Kasumi-1 (cell line): ENCODE measurements at regions not wholly inside any gene's neighbourhood (a gene's known extent, or its start where the extent isn't known, plus 50 kb on each side); places are given as distances from the start of the nearest gene placed in this dataset.

Experiments used
- DNase-seq, 2 experiments: peaks; one replicate each; lab custom pipeline; 2025; lab: John Stamatoyannopoulos, UW

GRCh38 chr11:13869398-13869886 is 93.1 kb upstream of the SPON1 start:
- DNase-seq, result no peak

GRCh38 chr11:13874597-13874996 is 87.9 kb upstream of the SPON1 start:
- DNase-seq, result no peak

- no peak for DNase-seq
Observed at GRCh38 chr11:13875643-13876042, 86.9 kb upstream of the SPON1 start.

GRCh38 chr11:13876423-13876822 is 86.1 kb upstream of the SPON1 start:
- no peak for DNase-seq

- no peak for DNase-seq
Observed at GRCh38 chr11:13878077-13878476, 84.4 kb upstream of the SPON1 start.

GRCh38 chr11:13880634-13881033 is 81.9 kb upstream of the SPON1 start:
- DNase-seq, result no peak

- DNase-seq, result no peak
Observed at GRCh38 chr11:13881226-13881905, 81.2 kb upstream of the SPON1 start.

- no peak for DNase-seq
Observed at GRCh38 chr11:13883042-13883441, 79.5 kb upstream of the SPON1 start.

GRCh38 chr11:13883589-13883988 is 78.9 kb upstream of the SPON1 start:
- no peak for DNase-seq

- DNase-seq, result no peak
Observed at GRCh38 chr11:13884158-13884799, 78.2 kb upstream of the SPON1 start.

- no peak for DNase-seq
Observed at GRCh38 chr11:13885083-13885482, 77.4 kb upstream of the SPON1 start.

- DNase-seq, result no peak
Observed at GRCh38 chr11:13889552-13890249, 72.8 kb upstream of the SPON1 start.

- no peak for DNase-seq
Observed at GRCh38 chr11:13891911-13892310, 70.6 kb upstream of the SPON1 start.

- DNase-seq, result no peak
Observed at GRCh38 chr11:13896175-13896980, 66.1 kb upstream of the SPON1 start.

- DNase-seq, result no peak
Observed at GRCh38 chr11:13896981-13897353, 65.6 kb upstream of the SPON1 start.

GRCh38 chr11:13897646-13898276 is 64.8 kb upstream of the SPON1 start:
- no peak for DNase-seq

GRCh38 chr11:13899603-13900002 is 62.9 kb upstream of the SPON1 start:
- DNase-seq, result no peak

GRCh38 chr11:13902523-13902922 is 60.0 kb upstream of the SPON1 start:
- DNase-seq, result no peak

GRCh38 chr11:13905137-13905781 is 57.3 kb upstream of the SPON1 start:
- no peak for DNase-seq

GRCh38 chr11:13907678-13908077 is 54.8 kb upstream of the SPON1 start:
- DNase-seq, result peak; percentile 16 to 18

GRCh38 chr11:13908535-13908934 is 54.0 kb upstream of the SPON1 start:
- no peak for DNase-seq
